Mammary epithelial cell (primary cell): ENCODE measurements at regions not wholly inside any gene's neighbourhood (a gene's known extent, or its start where the extent isn't known, plus 50 kb on each side); places are given as distances from the start of the nearest gene placed in this dataset.

Experiments used
- EZH2 ChIP-seq: IDR thresholded peaks from 2 replicates; pipeline ENCODE4 v1.6.1; 2012; ENCODE audit warnings: low read length, inconsistent platforms, borderline replicate concordance
- TF ChIP-seq, protein P1 (sequence below), 2 donors: IDR thresholded peaks in 1 of 2; conservative IDR thresholded peaks in 1 of 2; 2 replicates each; pipeline ENCODE4 v1.5.1; 2011 to 2012; ENCODE audit warnings: inconsistent platforms in 2 of 2, low read length in 2 of 2, mild to moderate bottlenecking in 2 of 2, control low read depth in 1 of 2, low read depth in 1 of 2; ENCODE audit not compliant: insufficient read depth in 1 of 2; ENCODE audit errors: extremely low read depth in 1 of 2

DNA sequence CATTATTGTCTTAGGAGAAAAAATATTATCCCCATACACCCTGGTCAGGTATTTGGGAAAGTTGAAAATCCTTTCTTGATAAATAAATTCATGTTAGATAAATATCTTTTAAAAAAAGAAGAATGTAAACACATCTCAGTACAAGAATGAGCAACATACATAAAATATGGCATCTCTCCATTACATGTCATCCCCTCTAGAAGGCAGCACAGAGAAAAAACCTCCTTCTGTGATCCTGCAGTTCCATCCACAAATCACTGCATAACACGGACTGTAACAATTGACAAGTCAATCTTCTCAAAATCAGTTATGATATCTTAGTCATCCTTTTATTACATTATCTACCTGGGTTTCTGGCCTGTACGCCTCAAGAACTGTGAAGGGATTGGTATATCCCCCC is 683.9 kb upstream of the KLHL1 start:
- TF ChIP-seq EZH2, result no peak
- TF ChIP-seq, protein P1, sequence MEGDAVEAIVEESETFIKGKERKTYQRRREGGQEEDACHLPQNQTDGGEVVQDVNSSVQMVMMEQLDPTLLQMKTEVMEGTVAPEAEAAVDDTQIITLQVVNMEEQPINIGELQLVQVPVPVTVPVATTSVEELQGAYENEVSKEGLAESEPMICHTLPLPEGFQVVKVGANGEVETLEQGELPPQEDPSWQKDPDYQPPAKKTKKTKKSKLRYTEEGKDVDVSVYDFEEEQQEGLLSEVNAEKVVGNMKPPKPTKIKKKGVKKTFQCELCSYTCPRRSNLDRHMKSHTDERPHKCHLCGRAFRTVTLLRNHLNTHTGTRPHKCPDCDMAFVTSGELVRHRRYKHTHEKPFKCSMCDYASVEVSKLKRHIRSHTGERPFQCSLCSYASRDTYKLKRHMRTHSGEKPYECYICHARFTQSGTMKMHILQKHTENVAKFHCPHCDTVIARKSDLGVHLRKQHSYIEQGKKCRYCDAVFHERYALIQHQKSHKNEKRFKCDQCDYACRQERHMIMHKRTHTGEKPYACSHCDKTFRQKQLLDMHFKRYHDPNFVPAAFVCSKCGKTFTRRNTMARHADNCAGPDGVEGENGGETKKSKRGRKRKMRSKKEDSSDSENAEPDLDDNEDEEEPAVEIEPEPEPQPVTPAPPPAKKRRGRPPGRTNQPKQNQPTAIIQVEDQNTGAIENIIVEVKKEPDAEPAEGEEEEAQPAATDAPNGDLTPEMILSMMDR (conservative IDR thresholded peaks at IDR 0.05 in 1 of 2, IDR thresholded peaks at IDR 0.05 in 1 of 2; ENCODE audit: extremely low read depth in 1 of 2, insufficient read depth in 1 of 2, low read depth in 1 of 2, low read length in 2 of 2), result peak; percentile 6 to 7
